T-helper 2 cell (primary cell): ENCODE measurements at regions not wholly inside any gene's neighbourhood (a gene's known extent, or its start where the extent isn't known, plus 50 kb on each side); places are given as distances from the start of the nearest gene placed in this dataset.
"Not testable (repeated sequence)": the region's sequence is repeated elsewhere in the genome, so short reads cannot be mapped to it uniquely, and the experiment has no call there.

ENCODE experiments used
- DNase-seq, 5 experiments: peaks; one replicate each; pipeline versions ENCODE4 v3.0.0 to v3.0.0-alpha.2; 2012 to 2022

DNA sequence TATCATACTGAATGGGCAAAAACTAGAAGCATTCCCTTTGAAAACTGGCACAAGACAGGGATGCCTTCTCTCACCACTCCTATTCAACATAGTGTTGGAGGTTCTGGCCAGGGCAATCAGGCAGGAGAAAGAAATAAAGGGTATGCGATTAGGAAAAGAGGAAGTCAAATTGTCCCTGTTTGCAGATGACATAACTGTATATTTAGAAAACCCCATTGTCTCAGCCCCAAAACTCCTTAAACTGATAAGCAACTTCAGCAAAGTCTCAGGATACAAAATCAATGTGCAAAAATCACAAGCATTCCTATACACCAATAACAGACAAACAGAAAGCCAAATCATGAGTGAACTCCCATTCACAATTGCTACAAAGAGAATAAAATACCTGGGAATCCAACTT, 52.5 kb upstream of the CCDC71L start:
- DNase-seq: not testable (repeated sequence)

DNA sequence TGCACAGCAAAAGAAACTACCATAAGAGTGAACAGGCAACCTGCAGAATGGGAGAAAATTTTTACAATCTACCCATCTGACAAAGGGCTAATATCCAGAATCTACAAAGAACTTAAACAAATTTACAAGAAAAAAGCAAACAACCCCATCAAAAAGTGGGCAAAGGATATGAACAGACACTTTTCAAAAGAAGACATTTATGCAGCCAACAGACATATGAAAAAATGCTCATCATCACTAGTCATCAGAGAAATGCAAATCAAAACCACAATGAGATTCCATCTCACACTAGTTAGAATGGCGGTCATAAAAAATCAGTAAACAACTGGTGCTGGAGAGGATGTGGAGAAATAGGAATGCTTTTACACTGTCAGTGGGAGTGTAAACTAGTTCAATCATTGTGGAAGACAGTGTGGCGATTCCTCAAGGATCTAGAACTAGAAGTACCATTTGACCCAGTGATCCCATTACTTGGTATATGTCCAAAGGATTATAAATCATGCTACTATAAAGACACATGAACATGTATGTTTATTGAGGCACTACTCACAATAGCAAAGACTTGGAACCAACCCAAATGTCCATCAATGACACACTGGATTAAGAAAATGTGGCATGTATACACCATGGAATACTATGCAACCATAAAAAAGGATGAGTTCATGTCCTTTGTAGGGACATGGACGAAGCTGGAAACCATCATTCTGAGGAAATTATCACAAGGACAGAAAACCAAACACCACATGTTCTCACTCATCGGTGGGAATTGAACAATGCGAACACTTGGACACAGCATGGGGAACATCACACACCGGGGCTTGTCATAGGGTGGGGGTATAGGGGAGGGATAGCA, 53.9 kb upstream of the CCDC71L start:
- peak in 1 of 5 experiments; percentile 55 for DNase-seq

DNA sequence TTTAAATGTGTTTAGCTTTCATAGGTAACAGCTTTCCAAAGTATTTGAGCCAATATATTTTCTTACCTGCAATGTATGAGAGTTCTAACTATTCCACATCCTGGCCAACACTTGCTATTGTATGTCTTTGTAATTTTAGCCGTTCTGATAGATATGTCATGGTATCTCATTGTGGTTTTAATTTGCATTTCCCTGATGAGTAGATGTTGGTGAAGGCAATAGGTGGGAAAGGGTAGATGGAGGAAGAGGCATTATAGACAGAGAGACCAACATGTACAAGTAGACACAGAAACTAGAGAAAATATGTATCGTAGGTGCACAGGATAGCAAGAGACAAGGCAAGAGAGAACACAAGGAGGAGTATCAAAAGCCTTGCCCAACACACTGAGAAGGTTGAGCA, 54.8 kb upstream of the CCDC71L start:
- DNase-seq: no peak

DNA sequence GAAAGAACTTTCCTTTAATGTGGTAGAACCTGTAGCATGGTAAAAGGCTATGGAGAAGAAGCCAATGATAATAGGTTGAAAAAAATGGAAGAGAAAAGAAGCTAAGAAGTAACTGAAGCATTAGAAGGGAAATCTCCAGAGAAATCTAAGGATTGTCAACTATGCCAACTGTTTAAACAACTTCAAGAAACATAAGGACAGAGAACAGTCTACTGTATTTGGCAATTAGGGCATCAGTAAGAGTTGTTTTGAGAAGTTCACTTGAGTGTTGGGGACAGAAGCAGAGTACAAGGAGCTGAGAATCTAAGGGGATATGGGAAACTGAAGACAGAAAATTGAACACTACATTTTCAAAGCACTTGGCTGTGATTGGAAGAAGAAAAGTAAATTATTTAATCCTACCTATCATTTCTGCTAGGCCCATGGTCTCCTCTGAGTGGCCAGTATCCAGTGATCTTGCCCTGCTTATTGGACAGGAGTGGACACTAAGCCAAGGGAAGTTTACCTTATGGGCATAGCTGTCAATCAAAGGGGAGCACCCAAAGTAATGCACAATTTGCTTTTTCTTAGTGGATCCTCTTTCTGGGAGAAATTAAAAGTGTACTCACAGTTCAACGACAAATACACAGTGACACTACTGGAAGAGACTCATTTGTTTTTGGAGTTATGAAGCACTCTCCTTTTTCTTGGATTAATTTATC, 56.4 kb upstream of the CCDC71L start:
- no peak for DNase-seq

DNA sequence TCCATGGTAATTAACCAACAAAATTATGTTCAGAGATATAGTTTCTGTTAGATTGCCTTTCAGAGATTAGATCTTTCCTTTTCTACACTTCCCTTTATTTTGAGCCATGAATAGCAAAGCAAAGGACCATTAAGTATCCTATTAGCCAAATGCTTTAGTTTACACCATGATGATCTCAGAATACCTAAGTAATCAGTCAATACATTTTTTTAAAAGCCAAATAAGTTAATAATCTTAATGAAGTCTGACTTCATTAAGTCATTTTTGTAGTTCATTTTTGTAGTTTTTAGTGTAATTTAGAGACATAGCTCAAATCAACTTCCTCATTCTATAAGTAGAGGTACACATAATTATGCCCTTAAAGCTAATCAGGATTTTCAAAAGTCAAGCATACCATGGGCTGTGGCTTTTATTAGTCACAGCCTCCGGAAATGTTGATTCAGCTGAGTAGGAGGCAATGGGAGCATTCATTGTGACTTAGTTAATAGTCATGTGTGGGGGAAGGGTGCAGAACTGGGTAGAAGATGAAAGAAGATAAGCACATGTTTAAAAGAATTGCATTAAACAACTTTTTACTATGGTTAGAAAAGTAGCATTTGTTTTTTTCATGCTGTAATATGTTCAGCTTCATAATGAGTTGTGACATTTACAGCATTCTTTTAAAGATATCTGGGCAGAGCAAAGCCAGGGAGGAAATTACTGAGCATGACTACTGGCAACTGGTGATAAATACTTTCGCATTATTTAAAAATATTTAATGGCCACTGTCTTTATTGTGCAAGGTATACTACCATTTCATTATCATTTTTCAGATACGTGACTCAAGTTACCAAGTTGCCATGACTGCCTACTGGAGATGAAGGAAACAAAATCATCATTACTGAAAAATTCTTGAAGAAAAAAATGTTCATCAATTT, 57.3 kb upstream of the CCDC71L start:
- DNase-seq: peak in 2 of 5 experiments; percentile 62 to 96

DNA sequence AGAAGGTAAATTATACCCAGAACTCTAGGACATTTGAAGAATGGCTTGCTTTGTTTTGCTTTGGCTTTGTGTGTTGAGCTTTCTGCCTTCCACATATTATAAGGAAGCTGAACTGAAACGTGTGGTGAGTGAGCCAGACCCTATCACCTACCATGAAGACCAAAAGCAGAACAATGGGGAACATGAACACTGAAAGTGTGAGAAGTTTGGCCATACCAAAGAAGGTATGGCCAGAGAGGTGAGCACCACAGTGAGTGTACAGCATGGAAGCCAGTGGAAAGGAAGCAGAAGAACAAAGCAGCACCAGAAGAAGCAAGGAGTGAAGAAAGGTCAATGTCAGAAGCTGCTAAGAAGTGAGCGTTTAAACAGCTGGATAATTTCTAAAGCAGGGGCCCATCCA, 59.7 kb upstream of the CCDC71L start:
- DNase-seq: no peak

DNA sequence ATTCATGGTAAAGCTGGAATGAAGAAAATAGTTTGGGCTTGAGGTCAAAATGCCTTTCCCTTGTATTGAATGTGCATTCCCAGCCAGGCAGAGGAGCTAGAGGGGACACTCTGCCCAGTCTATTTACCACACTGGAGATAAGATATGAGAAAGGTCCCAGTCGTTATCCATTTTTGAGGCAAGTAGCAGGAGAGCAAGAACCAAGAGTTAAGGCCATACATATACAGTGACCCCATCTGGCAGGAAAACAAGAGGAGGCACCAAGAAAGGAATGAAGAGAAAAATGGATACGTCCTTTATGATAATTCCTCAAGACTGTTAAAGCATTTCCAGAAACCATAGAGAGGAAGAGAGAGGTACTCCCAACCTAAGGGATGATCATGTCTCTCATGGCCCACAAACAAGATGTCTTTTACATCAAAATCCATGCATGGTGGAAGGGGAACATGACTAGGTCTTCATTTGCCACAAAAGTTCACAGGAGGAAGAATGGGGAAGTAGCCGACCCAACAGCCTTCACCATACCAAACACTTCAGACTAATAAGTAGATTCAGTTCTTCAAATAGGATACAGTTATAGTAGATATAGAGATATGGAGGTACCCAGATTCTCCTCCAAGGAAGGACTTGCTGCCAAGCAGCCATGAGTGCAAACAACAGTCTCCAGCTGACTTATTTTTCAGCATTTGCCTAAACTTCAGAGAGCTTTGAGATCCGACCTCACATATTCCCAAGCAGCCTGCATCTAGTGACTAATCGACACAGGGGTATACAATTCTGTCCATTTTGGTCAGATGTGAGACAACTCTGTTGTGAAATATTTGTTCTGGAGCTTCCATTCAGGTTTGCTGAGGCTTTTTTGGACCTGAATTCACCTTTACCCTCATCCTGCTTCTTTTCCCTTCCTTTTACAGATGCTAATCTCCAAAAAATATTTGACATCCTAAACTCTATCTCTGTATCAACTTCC, 61.1 kb upstream of the CCDC71L start:
- DNase-seq: no peak

DNA sequence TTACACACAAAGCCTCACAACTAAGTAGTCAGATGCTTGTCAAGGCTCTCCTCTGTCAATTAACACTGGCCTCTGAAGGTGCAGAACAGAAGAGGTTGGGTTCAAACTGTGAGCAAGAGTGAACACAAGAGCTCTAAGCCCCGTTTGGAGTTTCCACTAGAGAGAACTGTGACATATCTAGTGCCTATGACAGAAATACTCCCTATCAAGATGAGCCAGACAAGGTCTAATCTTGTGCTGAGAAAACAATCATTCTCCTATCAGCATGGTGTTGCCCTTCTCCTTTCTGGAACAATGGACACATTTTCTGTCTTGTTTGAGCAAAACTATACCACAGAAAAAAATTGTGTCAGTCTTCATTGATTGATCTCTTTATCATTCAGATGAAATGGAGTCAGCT, 62.4 kb upstream of the CCDC71L start:
- no peak for DNase-seq

DNA sequence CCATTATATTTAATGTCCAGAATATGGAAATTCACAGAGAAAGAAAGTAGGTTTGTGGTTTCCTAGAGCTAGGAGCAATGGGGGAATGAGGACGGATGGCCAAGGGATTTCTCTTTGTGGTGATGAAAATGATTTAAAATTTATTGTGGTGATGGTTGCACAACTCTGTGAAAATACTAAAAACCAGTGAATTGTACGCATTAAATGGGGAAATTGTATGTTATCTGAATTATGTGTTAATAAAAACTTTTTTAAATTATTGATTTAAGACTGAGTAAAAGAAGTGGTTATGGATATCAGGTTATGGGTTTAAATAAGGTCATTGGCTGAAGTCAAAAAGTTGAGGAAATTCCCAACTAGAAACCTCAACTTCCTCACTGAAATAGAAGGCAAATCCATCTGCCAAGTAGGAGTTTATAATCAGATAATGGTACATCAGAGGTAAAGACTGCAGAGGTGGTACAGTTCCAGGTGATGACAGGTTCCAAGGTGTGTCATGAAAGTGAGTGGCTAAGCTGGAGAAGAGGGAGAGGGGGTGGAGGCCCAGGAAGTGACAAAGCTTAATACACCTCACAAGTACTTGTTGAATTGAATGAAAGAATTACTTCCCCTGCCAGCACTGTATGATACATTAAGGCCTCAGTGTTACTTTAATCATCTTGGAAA, 68.9 kb upstream of the CCDC71L start:
- no peak for DNase-seq

DNA sequence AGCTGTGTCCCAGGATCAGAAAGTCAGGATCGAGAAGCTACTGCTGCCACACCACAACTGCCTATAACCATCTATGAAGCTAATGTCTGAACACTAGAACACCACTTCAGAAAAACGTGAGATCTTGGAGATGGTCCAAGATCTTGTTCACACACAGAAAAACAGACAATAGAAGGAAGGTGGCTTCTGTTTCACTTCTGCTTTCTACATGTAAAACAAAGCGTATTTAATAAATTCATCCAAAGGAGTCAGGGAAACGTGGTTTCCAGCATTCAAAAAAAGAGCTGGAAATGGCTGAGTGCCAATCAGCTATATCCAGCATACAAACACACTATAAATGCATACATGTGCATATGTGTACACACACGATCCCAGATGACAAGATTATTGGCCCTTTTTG, 70.2 kb upstream of the CCDC71L start:
- no peak for DNase-seq

DNA sequence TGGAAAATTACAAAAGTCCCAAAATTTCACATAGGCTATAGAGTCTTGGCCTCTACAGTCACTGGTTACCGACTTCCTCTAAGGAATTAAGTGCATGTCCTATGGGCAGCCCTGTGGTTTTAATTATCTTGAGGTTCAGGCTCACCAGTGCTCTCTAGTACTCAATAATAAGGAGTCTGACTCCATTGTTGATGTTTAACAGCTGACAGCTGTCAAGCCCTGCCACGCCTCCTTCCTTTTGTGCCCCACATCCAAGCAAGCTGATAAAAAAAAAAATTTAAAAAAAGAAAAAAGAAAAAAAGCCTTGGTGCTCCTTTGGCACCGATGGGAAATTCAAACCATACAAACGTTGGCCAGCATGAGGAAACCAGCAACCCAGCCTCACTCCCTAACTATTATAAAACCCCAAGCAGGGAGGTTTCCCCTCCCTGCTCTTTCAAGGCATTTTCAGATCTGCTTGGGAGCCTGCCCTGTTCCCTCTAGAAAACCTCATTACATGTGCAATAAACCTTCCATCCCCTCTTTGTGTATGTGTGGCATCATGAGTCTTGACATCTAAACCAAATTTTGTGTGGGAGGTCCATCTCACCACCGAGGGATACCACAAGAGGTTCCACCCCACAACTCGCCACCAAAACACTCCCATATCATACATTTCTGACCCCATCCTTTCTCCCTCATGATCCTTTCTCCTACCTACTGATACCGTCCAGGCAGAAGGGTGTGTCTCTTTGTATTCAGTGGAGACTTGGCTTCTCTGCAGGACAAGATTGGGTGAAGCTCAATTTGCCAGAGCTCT, 70.9 kb upstream of the CCDC71L start:
- DNase-seq: no peak

DNA sequence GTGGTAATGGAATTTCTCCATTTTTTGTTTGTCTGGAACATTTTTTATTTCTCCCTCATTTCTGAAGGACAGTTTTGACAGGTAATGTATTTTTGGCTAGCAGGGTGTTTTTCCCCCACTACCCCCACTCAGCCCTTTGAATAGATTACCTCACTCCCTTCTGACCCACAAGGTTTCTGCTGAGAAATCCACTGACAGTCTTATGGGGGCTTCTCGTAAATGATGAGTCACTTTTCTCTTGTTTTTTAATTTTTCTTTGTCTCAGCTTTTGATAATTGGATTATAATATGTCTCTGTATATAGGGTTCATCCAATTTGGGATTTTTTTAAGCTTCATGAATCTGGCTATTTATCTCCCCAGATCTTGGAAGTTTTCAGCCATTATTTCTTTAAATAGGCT, 74.7 kb upstream of the CCDC71L start:
- DNase-seq: no peak

DNA sequence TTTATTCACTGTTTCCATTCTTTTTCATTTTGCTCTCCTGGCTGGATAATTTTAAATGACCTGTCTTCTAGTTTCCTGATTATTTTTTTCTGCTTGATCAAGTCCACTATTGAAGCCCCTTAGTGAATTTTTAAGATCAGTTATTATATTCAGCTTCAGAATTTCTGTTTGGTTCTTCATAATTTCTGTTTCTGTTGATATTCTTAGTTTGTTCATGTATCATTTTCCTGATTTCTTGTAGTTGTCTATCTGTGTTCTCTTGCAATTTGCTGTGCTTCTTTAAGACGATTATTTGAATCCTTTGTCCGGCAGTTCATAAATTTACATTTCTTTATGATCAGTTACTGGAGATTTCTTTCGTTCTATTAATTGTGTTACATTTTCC, 75.2 kb upstream of the CCDC71L start:
- no peak for DNase-seq

DNA sequence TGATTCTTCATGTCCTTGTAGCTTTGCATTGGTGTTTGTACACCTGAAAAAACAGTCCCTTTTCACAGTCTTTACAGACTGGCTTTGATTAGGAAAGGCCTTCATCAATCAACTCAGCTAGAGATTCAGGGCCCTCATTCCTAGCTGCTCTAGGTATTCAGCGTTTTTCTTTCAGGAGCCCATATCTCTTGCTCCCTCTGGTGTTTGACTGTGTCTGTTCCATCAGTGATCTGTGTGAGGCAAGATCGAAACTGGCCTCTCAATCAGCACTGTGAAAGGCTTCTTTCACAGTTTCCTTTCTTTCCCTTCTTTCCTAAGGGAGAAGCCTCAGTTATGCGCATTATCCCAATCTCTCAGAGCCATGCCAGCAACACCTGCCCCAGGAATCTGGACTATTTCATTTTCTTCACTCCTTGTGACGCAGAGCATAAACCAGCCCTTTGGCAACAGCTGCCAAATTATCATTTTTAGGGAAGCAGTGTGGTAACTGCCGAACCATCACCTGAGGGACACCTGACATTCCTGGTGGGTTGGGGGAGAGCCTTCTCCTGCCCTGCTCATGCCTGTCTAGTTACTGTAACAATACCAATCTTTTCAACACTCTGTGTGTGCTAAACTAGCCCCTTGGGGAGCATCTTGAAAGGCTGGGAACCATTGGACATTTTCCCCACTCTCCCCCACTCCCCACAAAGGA, 75.7 kb upstream of the CCDC71L start:
- peak in 2 of 5 experiments; percentile 10 to 86 for DNase-seq

DNA sequence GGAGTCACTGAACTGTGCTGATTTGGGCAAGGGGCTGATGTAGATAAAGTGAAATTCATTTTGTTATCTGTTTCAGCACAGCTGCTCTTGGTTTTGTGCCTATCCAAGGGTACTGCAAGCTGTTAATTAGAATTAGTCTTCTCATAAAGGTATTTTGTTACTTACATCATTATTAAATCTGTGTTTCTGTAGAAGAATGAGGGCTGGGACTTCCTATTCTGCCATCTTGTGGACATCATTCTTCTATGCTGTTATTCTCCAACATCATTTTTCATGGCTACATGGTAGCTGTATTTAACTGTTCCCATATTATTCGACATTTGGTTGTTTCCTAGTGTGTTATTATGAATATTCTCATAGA, 76.2 kb upstream of the CCDC71L start:
- DNase-seq: peak in 1 of 5 experiments; percentile 40

DNA sequence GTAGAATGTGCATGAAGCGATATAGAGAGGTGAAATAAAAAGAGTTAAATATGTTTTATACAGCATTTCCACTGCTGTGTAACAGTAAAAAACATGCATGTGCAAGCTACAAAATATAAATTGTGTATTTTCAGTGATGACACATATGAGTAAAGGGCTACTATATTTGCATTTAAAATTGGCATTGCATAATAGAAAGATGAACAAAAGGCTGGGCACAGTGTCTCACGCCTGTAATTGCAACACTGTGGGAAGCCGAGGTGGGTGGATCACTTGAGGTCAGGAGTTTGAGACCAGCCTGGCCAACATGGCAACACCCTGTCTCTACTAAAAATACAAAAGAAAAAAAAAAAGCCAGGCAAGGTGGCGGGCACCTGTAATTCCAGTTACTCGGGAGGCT, 79.8 kb upstream of the CCDC71L start:
- DNase-seq: no peak

DNA sequence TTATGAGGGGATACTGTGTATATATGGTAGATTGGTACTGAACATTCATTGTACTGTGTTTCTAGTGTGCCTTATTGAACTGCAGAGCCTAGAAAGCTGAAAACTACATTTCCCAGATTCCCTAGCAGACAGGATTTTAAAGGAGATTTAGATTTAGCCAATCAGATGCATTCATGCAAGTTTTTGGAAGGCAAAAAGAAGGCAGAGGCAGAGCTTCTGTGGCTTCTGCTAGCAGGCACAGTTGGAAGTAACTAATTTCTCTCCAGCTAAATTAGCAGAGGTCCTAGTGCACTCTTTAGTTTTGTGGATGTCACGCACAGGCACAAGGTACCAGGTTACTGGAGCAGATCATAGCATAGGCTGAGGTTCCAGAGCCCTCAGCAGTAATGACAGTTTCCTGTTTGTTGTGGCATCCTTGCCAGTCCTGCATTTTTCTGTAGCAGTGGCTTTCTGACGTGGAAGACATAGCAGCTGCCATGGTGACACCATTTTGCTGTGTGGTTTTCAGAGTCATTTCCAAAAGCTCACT, 83.7 kb upstream of the CCDC71L start:
- peak in 1 of 5 experiments; percentile 74 for DNase-seq

DNA sequence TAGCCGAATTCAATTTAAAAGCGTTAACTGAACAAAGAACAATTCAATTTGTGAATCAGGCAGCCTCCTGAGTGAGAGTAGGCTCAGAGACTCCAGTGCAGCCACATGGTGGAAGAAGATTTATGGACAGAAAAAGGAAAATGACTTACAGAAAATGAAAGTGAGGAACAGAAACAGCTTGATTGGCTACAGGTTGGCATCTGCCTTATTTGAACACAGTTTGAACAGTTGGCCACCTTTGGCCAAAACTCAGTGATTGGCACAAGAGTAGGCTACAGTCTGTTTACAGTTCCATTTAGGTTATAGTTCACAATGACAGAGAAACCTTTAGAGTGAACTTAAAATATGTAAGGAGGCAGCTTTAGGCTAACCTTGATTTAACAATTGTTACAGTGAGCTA, 86.3 kb upstream of the CCDC71L start:
- not testable (repeated sequence) for DNase-seq

DNA sequence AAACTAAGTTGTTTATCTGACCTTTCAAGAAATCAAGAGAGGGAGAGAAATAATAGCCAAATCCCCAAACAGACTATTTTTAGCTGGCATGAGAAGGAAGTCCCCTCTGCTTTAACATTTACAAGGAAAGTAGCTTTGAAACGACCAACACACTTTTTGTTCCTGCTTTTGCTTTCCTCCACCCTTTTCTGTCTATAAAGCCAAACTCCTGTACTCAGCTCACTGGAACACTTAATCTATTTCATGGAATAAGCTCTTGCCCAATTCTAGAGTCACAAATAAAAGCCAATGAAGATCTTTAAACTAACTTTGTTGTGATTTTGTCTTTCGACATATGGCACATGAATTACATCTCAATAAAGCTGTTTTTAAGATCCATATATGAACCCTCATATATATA, 86.8 kb upstream of the CCDC71L start:
- DNase-seq: no peak

DNA sequence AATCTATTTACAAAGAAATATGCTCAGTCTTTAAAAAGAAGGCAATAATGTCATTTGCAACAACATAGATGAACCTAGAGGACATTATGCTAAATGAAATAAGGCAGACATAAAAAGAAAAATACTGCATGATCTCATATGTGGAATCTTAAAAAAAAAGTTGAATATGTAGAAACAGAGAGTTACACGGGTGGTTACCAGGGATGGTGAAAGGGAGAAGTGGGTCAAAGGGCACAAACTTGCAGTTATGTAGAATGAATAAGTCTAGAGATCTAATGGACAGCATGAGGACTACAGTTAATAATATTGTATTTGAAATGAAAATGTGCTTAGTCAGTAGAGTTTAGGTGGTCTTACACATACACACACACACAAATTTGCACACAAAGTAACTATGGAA, 88.2 kb upstream of the CCDC71L start:
- DNase-seq: no peak
